ENCODE measurements at regions not wholly inside any gene's neighbourhood (a gene's known extent, or its start where the extent isn't known, plus 50 kb on each side); places are given as distances from the start of the nearest gene placed in this dataset.
"Not testable (repeated sequence)": the region's sequence is repeated elsewhere in the genome, so short reads cannot be mapped to it uniquely, and the experiment has no call there.

DNA sequence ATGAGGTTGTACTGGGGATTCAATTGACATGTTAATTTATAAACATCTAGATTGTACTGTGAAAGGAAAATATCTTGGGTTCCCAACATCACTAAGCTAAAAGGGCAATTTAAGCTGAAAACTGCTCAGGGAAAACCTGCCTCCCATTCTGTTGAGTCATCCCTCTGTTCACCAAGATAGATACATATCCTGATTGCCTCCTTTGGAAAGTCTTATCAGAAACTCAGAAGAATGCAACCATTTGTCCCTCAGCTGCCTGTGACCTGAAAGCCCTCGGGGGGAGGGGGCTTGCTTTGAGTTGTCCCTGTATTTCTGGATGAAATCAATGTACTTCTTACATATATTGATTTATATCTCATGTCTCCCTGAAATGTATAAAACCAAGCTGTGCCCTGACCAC is 187.0 kb upstream of the ETV3 start:
- no peak for DNase-seq (ENCODE audit: low read depth)

DNA sequence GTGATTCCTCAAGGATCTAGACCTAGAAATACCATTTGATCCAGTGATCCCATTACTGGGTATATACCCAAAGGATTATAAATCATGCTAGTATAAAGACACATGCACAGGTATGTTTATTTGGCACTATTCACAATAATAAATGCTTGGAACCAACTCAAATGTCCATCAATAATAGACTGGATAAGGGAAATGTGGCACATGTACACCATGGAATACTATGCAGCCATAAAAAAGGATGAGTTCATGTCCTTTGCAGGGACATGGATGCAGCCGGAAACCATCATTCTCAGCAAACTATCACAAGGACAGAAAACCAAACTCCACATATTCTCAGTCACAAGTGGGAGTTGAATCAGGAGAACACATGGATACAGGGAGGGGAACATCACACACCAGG is 183.8 kb upstream of the ETV3 start:
- not testable (repeated sequence) for DNase-seq (ENCODE audit: low read depth)

DNA sequence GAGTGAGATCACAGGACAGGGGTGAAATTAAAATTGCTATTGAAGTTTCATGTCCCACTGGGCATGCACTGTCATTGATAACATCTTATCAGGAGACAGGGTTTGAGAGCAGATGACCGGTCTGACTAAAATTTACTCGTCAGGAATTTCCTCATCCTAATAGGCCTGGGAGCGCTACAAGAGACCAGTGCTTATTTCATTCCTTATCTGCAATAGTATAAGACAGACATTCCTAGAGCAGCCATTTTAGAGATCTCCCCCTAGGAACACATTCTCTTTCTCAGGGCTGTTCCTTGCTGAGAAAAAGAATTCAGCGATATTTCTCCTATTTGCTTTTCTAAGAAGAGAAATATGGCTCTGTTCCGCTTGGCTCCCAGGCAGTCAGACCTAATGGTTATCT is 181.4 kb upstream of the ETV3 start:
- no peak for DNase-seq (ENCODE audit: low read depth)

DNA sequence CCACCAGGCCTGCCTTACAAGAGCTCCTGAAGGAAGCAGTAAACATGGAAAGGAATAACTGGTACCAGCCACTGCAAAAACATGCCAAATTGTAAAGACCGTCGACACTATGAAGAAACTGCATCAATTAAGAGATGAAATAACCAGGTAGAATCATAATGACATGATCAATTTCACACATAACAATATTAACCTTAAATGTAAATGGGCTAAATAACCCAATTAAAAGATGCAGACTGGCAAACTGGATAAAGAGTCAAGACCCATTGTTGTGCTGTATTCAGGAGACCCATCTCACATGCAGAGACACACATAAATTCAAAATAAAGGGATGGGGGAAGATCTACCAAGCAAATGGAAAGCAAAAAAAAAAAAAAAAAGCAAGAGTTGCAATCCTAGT is 179.0 kb upstream of the ETV3 start:
- not testable (repeated sequence) for DNase-seq (ENCODE audit: low read depth)

DNA sequence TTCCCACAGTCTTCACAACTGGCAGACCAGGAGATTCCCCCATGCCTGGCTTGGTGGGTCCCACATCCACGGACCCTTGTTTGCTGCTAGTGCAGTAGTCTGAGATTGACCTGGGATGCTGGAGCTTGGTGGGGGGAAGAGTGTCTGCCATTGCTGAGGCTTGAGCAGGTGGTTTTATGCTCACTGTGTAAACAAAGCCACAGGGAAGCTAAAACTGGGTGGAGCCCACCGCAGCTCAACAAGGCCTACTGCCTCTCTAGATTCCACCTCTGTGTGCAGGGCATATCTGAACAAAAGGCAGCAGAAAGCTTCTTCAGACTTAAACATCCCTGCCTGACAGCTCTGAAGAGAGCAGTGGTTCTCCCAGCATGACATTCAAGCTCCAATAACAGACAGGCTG is 177.3 kb upstream of the ETV3 start:
- no peak for DNase-seq (ENCODE audit: low read depth)

DNA sequence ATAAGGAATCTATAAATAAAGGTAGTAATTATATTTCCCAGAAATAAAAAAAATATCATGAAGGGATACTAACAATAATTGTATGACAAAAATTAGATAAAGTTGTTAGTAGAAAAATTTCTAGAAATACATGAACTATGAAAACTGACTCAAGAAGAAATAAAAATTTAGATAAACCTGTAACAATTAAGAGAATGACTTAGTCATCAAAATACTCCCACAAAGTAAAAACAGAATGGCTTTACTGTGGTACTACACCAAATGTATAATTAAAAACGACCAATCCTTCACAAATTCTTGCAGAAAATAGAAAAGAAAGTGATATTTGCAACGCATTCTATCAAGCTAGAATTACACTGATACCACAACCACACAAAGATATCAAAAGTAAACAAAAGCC is 176.2 kb upstream of the ETV3 start:
- no peak for DNase-seq (ENCODE audit: low read depth)

DNA sequence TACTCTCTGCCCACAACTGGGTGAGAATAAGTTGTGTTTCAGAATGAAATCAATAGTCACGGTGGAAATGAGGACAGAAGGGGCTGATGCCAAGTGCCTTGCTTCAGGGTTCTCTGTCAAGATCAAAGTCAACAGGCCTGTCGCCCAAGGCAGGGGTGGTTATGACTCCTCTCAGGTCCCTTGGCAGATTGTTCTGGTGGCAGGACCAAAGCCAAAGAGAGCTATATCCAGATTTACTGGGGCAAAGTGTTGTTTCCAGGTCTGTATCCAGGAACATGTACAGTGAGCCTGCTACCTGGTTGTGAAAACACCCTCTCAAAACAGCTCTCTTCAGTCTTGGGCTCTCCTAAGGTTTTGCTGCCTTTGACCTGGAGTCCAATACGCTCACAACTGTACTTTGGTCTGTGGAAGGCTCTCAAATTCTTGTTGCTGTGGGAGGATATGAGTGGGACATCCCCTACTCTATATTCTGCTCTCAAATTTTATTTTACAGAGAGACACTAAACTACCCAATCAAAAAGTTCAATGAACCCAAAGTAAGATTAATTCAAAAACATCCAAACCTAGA is 175.1 kb upstream of the ETV3 start:
- no peak for DNase-seq (ENCODE audit: low read depth)

DNA sequence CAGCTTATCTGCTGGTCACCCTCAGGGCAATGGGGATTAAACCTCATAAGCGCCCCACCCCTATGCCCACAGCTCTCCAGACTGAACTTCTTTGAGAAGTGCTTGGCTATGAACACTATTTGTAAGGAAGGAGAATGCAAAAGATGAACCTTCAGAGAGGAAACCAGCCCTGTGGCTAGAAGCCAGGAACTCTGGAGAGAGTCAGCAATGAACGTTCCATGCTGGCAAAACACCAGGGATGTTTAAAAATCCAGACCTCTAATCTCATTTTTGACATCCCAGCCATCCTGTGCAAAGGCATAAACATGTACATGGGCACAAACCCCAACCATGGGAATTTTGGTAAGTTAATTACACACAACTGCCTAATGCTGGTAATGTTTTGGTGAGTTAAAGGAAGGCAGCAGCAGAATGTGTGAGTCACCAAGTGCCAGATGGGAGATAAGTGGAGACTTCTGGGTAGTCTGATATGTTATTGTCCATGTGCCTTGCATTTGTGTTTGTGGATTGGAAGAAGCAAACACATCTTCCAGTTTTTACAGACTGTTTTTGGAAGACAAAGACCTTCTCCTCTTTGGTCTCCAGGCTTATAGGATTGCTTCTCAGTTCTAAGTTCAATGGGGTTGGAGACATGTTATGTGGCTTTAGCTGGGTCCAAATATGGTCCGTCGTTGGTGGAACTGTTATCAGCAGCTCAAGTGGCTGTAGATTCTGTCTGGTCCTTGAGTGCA is 174.1 kb upstream of the ETV3 start:
- peak; percentile 27 for DNase-seq (ENCODE audit: low read depth)

DNA sequence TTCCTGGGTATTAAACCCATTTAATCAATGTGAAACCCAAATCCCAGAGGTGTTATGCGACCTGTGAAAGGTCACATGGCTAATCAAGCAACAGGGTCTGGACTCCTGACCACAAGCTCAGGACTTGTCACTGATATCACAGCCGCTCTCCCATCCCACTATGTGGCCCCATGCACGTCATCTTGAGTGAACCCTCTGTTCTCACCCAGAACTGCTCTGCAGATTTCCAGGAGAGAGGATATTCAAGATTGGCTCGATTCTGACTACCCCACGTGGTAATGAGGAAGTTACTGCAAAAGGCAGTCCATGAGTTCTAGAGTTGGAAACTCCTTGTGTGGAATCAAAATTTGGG is 173.5 kb upstream of the ETV3 start:
- no peak for DNase-seq (ENCODE audit: low read depth)

DNA sequence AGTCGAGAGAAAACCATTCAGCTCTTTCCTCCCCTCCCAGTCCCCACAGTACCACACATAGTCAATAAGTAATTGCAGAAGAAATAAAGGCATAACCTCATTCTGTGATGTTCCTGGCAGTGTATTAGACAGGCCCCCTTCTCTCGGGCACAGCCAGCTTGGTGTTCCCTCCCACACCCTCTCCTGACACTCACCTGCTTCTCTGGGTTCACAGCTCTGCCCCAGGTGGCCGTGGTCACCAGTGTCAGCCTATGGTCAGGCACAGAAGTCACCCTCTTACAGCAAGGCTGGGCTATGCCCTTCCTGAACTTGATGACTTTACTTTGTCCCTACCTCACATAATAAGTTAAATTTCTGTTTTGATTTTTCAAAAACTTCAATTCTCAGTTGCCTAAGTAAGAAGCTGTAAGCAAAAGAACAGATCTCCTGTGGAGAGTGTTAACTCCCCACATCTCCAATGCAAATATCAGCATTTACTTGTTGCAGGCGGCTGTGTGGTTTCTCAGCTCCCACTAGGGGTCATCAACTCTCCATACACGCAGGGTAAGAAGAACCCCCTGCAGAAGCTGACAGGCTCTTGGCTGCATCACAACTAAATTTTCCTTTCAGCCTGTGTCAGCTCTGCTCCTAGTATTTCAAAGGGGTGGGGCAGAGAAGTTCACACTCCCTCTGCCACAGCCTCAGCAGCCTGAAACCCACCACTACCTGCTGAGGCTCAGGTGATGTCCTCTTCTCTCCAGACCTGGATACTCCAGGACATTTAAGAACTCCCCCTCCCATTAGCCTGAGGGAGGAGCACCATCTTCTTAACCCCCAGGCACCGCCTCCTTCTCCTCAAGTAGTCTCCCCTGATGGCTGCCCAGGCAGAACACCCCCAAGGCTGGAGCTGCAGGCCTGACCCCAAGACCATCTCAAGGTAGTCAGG is 172.9 kb upstream of the ETV3 start:
- DNase-seq (ENCODE audit: low read depth) = peak; percentile 23

DNA sequence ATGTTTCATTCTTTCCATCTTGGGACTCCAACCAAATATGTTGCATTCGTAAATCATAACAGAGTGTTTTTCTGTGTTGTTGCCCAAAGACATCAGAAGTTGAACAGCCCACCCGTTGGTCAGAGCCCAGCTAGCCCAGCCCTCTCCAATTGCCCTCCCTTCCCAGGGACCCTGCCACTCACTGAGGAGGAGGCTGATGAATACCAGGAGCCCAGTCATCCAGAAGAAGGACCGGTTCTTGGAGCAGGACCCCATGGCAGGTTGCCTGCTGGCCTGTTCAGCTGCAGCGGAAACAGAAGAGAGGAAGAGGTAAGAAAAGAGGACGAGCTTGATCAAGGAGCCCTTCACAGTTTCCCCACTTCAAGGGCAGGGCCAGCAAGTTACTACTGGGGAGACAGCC is 172.2 kb upstream of the ETV3 start:
- DNase-seq (ENCODE audit: low read depth) = no peak

DNA sequence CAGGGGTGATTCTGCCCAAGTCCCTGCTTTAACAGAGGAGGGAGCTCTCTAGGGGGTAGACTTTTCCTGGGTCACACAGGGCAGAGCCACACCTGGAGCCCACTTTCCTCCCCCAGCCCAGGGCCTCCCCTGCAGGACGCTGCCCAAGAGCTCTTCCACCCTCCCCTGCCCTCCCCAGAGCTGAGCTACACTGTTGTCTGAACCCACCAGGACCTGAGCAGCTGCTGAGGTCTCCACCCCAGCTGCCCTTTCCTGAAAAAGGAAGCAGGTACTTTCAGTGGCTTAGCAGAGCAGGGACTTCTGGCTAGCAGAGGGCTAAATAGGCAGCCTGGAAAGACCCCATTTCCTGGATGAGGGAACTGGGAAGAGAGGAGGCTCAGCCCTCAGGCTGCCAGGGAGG is 169.3 kb upstream of the ETV3 start:
- no peak for DNase-seq (ENCODE audit: low read depth)

DNA sequence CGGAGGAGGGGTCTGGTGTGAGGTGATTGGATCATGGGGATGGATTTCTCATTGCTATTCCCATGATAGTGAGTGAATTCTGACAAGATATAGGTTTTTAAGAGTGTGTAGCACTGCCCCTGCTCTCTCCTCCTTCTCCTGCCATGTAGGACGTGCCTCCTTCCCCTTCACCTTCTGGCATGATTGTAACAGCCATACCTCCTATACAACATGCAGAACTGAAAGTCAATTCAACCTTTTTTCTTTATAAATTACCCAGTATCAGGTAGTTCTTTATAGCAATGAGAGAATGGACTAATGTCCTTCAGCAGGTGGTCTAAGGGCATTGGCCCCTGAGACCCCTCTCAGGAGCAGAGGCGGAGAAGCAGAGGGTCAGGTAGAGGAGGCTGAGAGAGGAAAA is 168.7 kb upstream of the ETV3 start:
- DNase-seq (ENCODE audit: low read depth) = no peak

DNA sequence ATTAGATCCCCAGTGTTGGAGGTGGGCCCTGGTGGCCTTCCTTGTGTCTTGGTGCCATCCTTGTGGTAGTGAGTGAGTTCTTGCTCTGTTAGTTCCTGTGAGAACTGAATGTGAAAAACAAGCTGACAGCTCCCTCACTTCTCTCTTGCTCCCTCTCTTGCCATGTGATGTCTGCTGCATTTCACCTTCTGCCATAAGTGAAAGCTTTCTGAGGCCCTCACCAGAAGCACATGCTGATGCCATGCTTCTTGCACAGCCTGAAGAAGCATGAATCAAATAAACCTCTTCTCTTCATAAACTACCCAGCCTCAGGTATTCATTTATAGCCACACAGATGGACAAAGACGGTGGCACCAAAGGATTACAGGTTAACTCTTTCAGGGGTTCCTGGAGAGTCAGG is 166.1 kb upstream of the ETV3 start:
- DNase-seq (ENCODE audit: low read depth) = no peak

DNA sequence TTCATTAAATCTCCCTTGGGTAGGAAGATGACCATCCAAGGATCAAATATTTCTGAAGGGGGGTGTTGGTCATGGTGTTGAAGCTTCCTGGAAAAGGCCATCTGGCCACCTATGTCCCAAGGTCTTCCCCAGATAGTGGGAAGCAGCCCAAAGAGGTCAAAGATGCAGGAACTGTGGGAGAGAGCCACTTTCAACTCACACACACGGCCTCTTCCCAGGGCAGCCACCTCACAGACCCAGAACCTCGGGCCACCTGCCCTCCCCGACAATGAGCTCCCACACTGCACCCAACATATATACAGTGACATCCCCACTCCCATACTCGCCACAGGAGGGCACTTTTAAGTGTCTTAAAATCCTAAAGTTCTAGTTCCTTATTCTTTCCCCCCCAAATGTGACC is 164.5 kb upstream of the ETV3 start:
- DNase-seq (ENCODE audit: low read depth) = no peak

DNA sequence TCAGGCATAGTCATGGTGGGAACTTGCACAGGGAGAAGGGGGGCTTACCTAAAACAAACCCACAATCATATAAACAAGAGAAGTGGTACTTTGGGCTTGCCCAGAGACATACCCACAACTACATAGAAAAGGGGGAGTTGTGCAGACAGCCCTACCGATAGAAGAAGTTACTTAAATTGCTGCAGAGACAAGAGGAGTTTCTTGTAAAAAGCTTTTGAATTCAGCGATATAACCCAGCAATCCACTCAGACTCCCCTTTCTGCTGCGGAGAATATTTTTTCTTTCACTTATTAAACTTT is 164.0 kb upstream of the ETV3 start:
- DNase-seq (ENCODE audit: low read depth) = no peak

DNA sequence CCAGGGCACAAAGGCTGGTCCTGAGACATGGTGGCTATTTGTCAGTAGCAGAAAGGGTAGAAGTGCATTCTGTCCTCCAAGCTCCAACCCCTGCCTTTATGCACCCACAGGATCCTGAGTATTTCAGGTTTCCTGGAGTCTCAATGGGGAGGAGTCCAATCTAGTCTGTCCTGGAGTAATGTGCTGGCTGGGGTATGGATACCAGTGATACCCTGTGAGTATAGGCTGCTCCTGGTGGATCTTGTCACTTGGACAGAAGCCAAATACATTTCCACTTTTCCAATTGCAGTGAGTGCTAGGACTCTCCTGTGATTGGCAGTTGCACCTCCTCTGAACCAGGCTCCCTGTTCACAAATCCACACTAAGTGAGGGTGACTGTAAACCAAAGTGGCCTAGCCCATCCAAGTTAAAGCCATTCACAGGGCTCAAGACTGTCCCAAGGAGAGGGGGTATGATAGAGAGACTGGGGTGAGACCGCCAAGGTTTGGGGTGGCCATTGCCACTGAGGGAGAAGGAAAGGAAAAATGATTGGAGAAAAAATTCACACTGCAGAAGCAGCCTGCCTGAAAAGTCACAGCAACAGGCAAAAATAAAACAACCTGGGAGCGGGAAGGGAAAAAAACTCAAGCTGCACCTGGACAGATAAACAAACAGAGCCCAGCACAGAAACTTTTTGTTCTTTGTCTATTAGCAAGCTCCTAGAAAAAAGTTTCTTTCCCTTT is 163.4 kb upstream of the ETV3 start:
- DNase-seq (ENCODE audit: low read depth) = no peak

DNA sequence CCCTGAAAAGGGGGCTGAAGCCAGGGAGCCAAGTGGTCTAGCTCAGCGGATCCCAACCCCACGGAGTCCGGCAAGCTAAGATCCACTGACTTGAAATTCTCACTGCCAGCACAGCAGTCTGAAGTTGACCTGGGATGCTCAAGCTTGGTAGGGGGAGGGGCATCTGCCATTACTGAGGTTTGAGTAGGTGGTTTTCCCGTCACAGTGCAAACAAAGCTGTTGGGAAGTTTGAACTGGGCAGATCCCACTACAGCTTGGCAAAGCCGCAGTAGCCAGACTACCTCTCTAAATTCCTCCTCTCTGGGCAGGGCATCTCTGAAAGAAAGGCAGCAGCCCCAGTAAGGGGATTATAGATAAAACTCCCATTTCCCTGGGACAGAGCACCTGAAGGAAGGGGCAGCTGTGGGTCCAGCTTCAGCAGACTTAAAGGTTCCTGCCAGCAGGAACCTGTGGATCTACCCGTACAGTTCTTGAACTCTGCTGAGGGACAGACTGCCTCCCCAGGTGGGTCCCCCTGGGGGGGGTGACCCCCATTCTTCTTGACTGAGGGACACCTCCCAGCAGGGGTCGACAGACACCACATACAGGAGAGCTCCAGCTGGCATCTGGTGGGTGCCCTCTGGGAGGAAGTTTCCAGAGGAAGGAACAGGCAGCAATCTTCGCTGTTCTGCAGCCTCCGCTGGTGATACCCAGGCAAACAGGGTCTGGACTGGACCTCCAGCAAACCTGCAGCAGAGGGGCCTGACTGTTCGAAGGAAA is 156.4 kb upstream of the ETV3 start:
- DNase-seq (ENCODE audit: low read depth) = not testable (repeated sequence)

DNA sequence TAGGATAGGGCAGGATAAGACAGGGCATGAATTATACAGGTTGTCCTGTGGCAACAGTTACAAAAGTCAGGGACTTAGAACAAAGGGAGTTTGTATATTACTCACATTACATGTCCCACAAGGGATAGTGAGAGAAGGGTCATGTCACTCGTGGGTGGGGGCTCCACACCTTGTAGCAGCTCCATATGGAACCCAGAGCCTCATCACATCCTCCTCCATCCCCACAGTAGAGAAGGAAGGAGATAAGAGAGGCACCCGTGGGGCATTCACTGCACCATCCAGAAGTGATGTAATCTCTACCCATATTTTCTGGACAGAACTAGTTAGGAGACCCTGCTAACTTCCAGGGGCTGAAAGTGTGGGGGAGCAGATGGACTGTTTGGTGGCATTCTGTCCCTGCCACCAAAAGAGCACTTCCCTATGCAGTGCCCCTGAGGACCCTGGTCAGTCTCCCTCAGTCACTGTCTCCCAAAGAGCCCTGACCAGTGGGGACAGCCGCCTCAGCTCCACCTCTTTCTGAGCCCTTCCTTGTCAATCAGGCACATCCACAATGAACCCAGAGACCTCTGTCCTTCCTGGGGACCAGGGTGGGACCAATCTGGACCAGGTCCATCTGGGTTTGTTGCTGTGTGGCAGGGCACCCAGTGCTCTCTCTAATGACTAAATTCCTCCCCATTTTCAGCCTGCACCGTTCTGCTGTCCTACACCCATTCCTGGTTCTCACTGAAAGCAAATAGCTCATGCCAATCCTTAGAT is 154.8 kb upstream of the ETV3 start:
- DNase-seq (ENCODE audit: low read depth) = no peak

DNA sequence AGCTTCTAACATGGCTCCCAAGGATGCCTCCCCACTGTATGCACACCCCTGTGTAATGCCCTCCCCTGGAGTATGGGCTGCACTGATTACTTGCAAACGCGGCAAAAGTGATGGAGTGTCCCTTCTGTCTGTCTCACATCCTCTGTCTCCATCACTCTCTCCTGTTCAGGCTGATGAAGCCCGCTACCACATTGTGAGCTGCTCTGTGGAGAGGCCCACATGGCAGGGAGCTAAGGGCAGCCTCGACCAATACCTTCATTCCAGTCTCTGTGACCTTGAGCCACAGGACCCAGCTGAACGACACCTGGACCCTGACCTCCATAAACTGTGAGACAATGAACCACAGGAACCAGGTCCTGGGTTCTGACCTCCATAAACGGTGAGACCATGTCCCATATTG is 154.1 kb upstream of the ETV3 start:
- DNase-seq (ENCODE audit: low read depth) = no peak

DNA sequence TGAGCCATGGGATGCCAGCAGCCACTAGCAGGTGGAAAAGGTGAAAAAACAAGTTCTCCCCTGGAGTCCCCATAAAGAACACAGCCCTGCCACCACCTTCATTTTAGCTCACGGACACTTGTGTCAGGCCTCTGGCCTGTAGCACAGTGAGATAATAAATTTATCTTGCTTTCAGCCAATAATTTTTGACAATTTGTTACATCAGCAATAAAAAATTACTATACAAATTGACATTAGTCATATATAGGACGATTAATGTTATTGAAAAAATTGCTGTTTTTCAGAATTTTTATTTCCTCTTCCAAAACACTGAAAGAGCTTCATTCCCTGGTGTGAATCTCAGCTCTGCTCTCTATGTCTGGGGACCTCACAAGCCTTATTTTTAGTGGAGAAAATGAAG is 152.9 kb upstream of the ETV3 start:
- DNase-seq (ENCODE audit: low read depth) = no peak
